ENCODE measurements at regions not wholly inside any gene's neighbourhood (a gene's known extent, or its start where the extent isn't known, plus 50 kb on each side); places are given as distances from the start of the nearest gene placed in this dataset.

- TF ChIP-seq POLR2A (IDR thresholded peaks at IDR 0.05; ENCODE audit: low read depth, low read length) (no peak), CTCF (IDR thresholded peaks at IDR 0.05; ENCODE audit: extremely low read depth in 1 of 2, insufficient read depth in 1 of 2, low read depth in 1 of 2, low read length in 2 of 2) (no peak), MAX (IDR thresholded peaks at IDR 0.05; ENCODE audit: insufficient read depth, insufficient read length) (no peak), EZH2 (IDR thresholded peaks at IDR 0.05; ENCODE audit: borderline replicate concordance, low read depth, low read length, severe bottlenecking) (no peak), GATA2 (IDR thresholded peaks at IDR 0.05; ENCODE audit: insufficient read depth, insufficient read length, low read depth, low read length) (no peak)
Observed at GRCh38 chr11:42410251-42410955, 901.4 kb upstream of the API5 start.

All from endothelial cell of umbilical vein (primary cell).